Sciatic nerve (tissue), 2 donors: ENCODE measurements at regions not wholly inside any gene's neighbourhood (a gene's known extent, or its start where the extent isn't known, plus 50 kb on each side); places are given as distances from the start of the nearest gene placed in this dataset.

ENCODE experiments used
- ATAC-seq: fragments of 200-7000 bp; cut with Tn5 transposase; one replicate; pipeline ENCODE4 v1.9.1; 2020; ENCODE audit warnings: mild to moderate bottlenecking, moderate library complexity
- DNase-seq: peaks from one replicate; pipeline ENCODE4 v3.0.0-alpha.2; 2020; ENCODE audit warnings: low spot score
- intact Hi-C: fragments of 100-400 bp; cut with DNase I; formaldehyde crosslinking; loops from one replicate; pipeline ENCODE4 v1.14.2; 2022
- donor health status: DM: no; HTN: no; CAD: no.
- donor health status: DM: no; HTN: no; CAD: no.

GRCh38 chr7:85644272-85644671 is 457.4 kb upstream of the SEMA3D start:
- intact Hi-C loops = no loop called here
- ATAC-seq (no peak), DNase-seq (no peak)

- intact Hi-C loops = no loop called here
- ATAC-seq (no peak), DNase-seq (no peak)
Observed at GRCh38 chr7:85641331-85641730, 454.5 kb upstream of the SEMA3D start.

- no peak for ATAC-seq
- no peak for DNase-seq
- intact Hi-C loops = no loop called here
Observed at GRCh38 chr7:85638394-85638793, 451.5 kb upstream of the SEMA3D start.

GRCh38 chr7:85634951-85635350 is 448.1 kb upstream of the SEMA3D start:
- no peak for ATAC-seq
- intact Hi-C loops = no loop called here
- no peak for DNase-seq

- intact Hi-C loops = no loop called here
- ATAC-seq = no peak
- DNase-seq = no peak
Observed at GRCh38 chr7:85630904-85631600, 444.2 kb upstream of the SEMA3D start.

GRCh38 chr7:85627791-85628586 is 441.1 kb upstream of the SEMA3D start:
- intact Hi-C loops = no loop called here
- DNase-seq (no peak), ATAC-seq (no peak)

- DNase-seq (no peak), ATAC-seq (no peak)
- intact Hi-C loops = no loop called here
Observed at GRCh38 chr7:85622059-85622458, 435.2 kb upstream of the SEMA3D start.

GRCh38 chr7:85620936-85621685 is 434.3 kb upstream of the SEMA3D start:
- DNase-seq (no peak), ATAC-seq (no peak)
- intact Hi-C loops = no loop called here

- no peak for ATAC-seq
- no peak for DNase-seq
- intact Hi-C loops = no loop called here
Observed at GRCh38 chr7:85619236-85619635, 432.4 kb upstream of the SEMA3D start.

- intact Hi-C loops = no loop called here
- DNase-seq (no peak), ATAC-seq (no peak)
Observed at GRCh38 chr7:85614684-85615083, 427.8 kb upstream of the SEMA3D start.

- no peak for ATAC-seq
- DNase-seq = no peak
- intact Hi-C loops = no loop called here
Observed at GRCh38 chr7:85612514-85612913, 425.7 kb upstream of the SEMA3D start.

GRCh38 chr7:85608804-85609203 is 421.9 kb upstream of the SEMA3D start:
- ATAC-seq (no peak), DNase-seq (no peak)
- intact Hi-C loops = no loop called here

- ATAC-seq = no peak
- no peak for DNase-seq
- intact Hi-C loops = no loop called here
Observed at GRCh38 chr7:85602196-85602595, 415.3 kb upstream of the SEMA3D start.

- intact Hi-C loops = no loop called here
- DNase-seq = no peak
- no peak for ATAC-seq
Observed at GRCh38 chr7:85600395-85600794, 413.5 kb upstream of the SEMA3D start.

GRCh38 chr7:85596827-85597226 is 410.0 kb upstream of the SEMA3D start:
- intact Hi-C loops = no loop called here

GRCh38 chr7:85595750-85596178 is 408.9 kb upstream of the SEMA3D start:
- no peak for DNase-seq
- no peak for ATAC-seq
- intact Hi-C loops = no loop called here

More at GRCh38 chr7:85596827-85597226, 410.0 kb upstream of the SEMA3D start:
- no peak for DNase-seq
- ATAC-seq = no peak

- intact Hi-C loops = no loop called here
- DNase-seq (no peak), ATAC-seq (no peak)
Observed at GRCh38 chr7:85593355-85593754, 406.5 kb upstream of the SEMA3D start.

- intact Hi-C loops = no loop called here
- ATAC-seq = no peak
- DNase-seq = no peak
Observed at GRCh38 chr7:85587785-85588184, 400.9 kb upstream of the SEMA3D start.

- no peak for ATAC-seq
- intact Hi-C loops = no loop called here
- DNase-seq = no peak
Observed at GRCh38 chr7:85586091-85586490, 399.2 kb upstream of the SEMA3D start.
